ENCODE measurements at regions not wholly inside any gene's neighbourhood (a gene's known extent, or its start where the extent isn't known, plus 50 kb on each side); places are given as distances from the start of the nearest gene placed in this dataset.

DNA sequence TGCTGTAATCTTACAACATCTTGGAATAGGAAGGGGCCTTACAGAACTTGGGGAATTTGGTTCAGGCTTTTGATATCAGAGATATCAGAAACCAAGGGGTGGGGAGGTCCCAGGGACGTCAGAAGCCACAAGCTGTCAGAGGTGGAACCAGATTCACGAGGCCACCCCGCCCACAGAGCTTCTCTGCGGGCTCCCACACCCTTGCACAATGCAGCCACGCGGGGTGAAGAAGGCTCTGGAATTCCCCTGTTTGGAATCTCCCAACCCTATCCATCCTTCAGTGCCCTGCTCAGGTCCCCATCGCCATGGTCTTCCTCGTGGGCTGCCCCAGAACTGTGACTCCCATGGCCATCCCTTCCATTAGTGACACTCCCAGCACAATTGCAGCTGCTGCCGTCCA, 247.1 kb upstream of the SHH start:
- Histone ChIP-seq H3K4me1 (no peaks in the 10 kb centered on the region), H3K27ac (no peak overlapping the region), H3K4me3 (no peak overlapping the region), H3K27me3 (no peaks in the 10 kb centered on the region), H3K36me3 (no peaks in the 10 kb centered on the region), H3K9me3 (peaks cover 0 to 4% of the 10 kb centered on the region in 2 donors)
- no peak for TF ChIP-seq CTCF (IDR thresholded peaks at IDR 0.05)
- DNase-seq (no peak), ATAC-seq (no peak)
- intact Hi-C loops (cut with DNase I): no loop called here

DNA sequence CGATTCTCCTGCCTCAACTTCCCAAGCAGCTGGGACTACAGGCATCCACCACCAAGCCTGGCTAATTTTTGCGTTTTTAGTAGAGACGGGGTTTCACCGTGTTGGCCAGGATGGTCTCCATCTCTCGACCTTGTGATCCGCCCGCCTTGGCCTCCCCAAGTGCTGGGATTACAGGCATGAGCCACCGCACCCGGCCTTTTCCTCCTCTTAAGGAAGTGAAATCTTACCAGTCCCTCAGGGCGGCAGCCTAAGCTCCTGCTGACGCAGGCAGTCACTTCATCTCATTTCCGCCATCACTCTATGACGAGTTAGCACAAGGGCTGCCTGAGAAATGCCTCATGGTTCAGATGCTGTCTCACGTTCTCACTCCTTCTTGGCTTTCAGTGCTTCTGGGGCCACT, 246.0 kb upstream of the SHH start:
- ATAC-seq: no peak
- DNase-seq: no peak
- Histone ChIP-seq H3K36me3 (no peaks in the 10 kb centered on the region), H3K4me3 (no peak overlapping the region), H3K9me3 (peaks cover 0 to 4% of the 10 kb centered on the region in 2 donors), H3K4me1 (no peaks in the 10 kb centered on the region), H3K27ac (no peak overlapping the region), H3K27me3 (no peaks in the 10 kb centered on the region)
- no peak for TF ChIP-seq CTCF (IDR thresholded peaks at IDR 0.05)
- intact Hi-C loops (cut with DNase I): no loop called here

GRCh38 chr7:156056534-156056933, 244.3 kb upstream of the SHH start:
- no peak for ATAC-seq
- peaks cover 0 to 4% of the 10 kb centered on the region in 2 donors for H3K9me3 ChIP-seq
- intact Hi-C loops (cut with DNase I): no loop called here
- no peaks in the 10 kb centered on the region for H3K27me3 ChIP-seq
- DNase-seq: no peak
- H3K36me3 ChIP-seq: no peaks in the 10 kb centered on the region
- H3K27ac ChIP-seq: no peak overlapping the region
- TF ChIP-seq CTCF (IDR thresholded peaks at IDR 0.05): no peak
- H3K4me1 ChIP-seq: no peaks in the 10 kb centered on the region
- H3K4me3 ChIP-seq: no peak overlapping the region

GRCh38 chr7:156055206-156055822, 243.1 kb upstream of the SHH start:
- Histone ChIP-seq H3K36me3 (no peaks in the 10 kb centered on the region), H3K9me3 (no peaks in the 10 kb centered on the region), H3K4me1 (no peaks in the 10 kb centered on the region), H3K27me3 (no peaks in the 10 kb centered on the region), H3K4me3 (no peak overlapping the region), H3K27ac (no peak overlapping the region)
- TF ChIP-seq CTCF (IDR thresholded peaks at IDR 0.05): no peak
- peak in 2 of 4 donors; percentile 12 to 15 for DNase-seq
- intact Hi-C loops (cut with DNase I): no loop called here
- no peak for ATAC-seq

GRCh38 chr7:156051884-156052283, 239.6 kb upstream of the SHH start:
- Histone ChIP-seq H3K4me1 (no peaks in the 10 kb centered on the region), H3K27ac (no peak overlapping the region), H3K36me3 (no peaks in the 10 kb centered on the region), H3K9me3 (peaks cover 0 to 7% of the 10 kb centered on the region in 2 donors), H3K4me3 (no peak overlapping the region), H3K27me3 (no peaks in the 10 kb centered on the region)
- intact Hi-C loops (cut with DNase I): no loop called here
- DNase-seq (no peak), ATAC-seq (no peak)
- no peak for TF ChIP-seq CTCF (IDR thresholded peaks at IDR 0.05)

Measured in left lung (tissue), 4 donors.